Mucosa of descending colon (tissue), 3 donors: ENCODE measurements at regions not wholly inside any gene's neighbourhood (a gene's known extent, or its start where the extent isn't known, plus 50 kb on each side); places are given as distances from the start of the nearest gene placed in this dataset.

Experiments used
- ATAC-seq: fragments of 200-7000 bp; cut with Tn5 transposase; one replicate; pipeline ENCODE4 v1.9.1; 2020; ENCODE audit warnings: mild to moderate bottlenecking, moderate library complexity
- DNase-seq, 3 donors: peaks; one replicate each; pipeline ENCODE4 v3.0.0-alpha.2; 2020
- H3K36me3 ChIP-seq: fragments of 200-600 bp; one replicate; pipeline ENCODE4 v1.8.0; 2021; ENCODE audit warnings: low read depth, mild to moderate bottlenecking
- H3K4me1 ChIP-seq: fragments of 200-600 bp; one replicate; pipeline ENCODE4 v1.8.0; 2021; ENCODE audit warnings: low read depth, mild to moderate bottlenecking
- H3K4me3 ChIP-seq: fragments of 200-600 bp; one replicate; pipeline ENCODE4 v1.8.0; 2021; ENCODE audit warnings: mild to moderate bottlenecking
- H3K9me3 ChIP-seq: fragments of 200-600 bp; one replicate; pipeline ENCODE4 v1.8.0; 2021; ENCODE audit warnings: mild to moderate bottlenecking
- CTCF ChIP-seq: fragments of 200-600 bp; IDR thresholded peaks from one replicate; pipeline ENCODE4 v1.8.0; 2022; ENCODE audit warnings: antibody characterized with exemption, mild to moderate bottlenecking
- intact Hi-C, 2 donors: fragments of 100-400 bp; cut with DNase I in 1 of 2; cut with micrococcal nuclease in 1 of 2; formaldehyde crosslinking; loops; one replicate each; pipeline versions ENCODE4 v1.11.0 to v1.11.1; 2022; cut with DNase I, micrococcal nuclease
- donor health status: DM: no; HTN: no; CAD: no; lungs with moderate emphysema.
- donor health status: DM: no; HTN: no; CAD: no.
- donor health status: DM: no; HTN: yes; CAD: no.

GRCh38 chr5:84605241-84605640 lies 220.6 kb upstream of the EDIL3 start:
- no peaks in the 10 kb centered on the region for H3K4me1 ChIP-seq

GRCh38 chr5:84603568-84604185 lies 219.0 kb upstream of the EDIL3 start:
- intact Hi-C loops: no loop called here
- no peak for TF ChIP-seq CTCF
- no peak overlapping the region for H3K4me3 ChIP-seq
- ATAC-seq: no peak
- no peak for DNase-seq
- H3K4me1 ChIP-seq: no peaks in the 10 kb centered on the region
- no peaks in the 10 kb centered on the region for H3K36me3 ChIP-seq
- no peaks in the 10 kb centered on the region for H3K9me3 ChIP-seq

More at GRCh38 chr5:84605241-84605640, 220.6 kb upstream of the EDIL3 start:
- TF ChIP-seq CTCF: no peak
- no peak overlapping the region for H3K4me3 ChIP-seq
- intact Hi-C loops: no loop called here
- H3K36me3 ChIP-seq: no peaks in the 10 kb centered on the region
- no peak for DNase-seq
- no peak for ATAC-seq
- no peaks in the 10 kb centered on the region for H3K9me3 ChIP-seq

- ATAC-seq: no peak
- no peak for TF ChIP-seq CTCF
Observed at GRCh38 chr5:84602371-84602771, 217.7 kb upstream of the EDIL3 start.

GRCh38 chr5:84599964-84600363 lies 215.3 kb upstream of the EDIL3 start:
- Histone ChIP-seq H3K4me3 (no peak overlapping the region), H3K36me3 (no peaks in the 10 kb centered on the region), H3K9me3 (no peaks in the 10 kb centered on the region), H3K4me1 (no peaks in the 10 kb centered on the region)
- intact Hi-C loops: no loop called here
- TF ChIP-seq CTCF: no peak
- no peak for ATAC-seq
- no peak for DNase-seq

More at GRCh38 chr5:84602371-84602771, 217.7 kb upstream of the EDIL3 start:
- Histone ChIP-seq H3K36me3 (no peaks in the 10 kb centered on the region), H3K4me1 (no peaks in the 10 kb centered on the region), H3K4me3 (no peak overlapping the region), H3K9me3 (no peaks in the 10 kb centered on the region)
- intact Hi-C loops: no loop called here
- no peak for DNase-seq

GRCh38 chr5:84597904-84598303 lies 213.2 kb upstream of the EDIL3 start:
- no peak for TF ChIP-seq CTCF
- ATAC-seq (no peak), DNase-seq (no peak)
- intact Hi-C loops: no loop called here
- H3K4me3 ChIP-seq: no peak overlapping the region
- H3K9me3 ChIP-seq: no peaks in the 10 kb centered on the region
- H3K4me1 ChIP-seq: no peaks in the 10 kb centered on the region
- H3K36me3 ChIP-seq: no peaks in the 10 kb centered on the region

GRCh38 chr5:84590629-84591028 lies 205.9 kb upstream of the EDIL3 start:
- TF ChIP-seq CTCF: no peak
- no peak for ATAC-seq
- H3K4me3 ChIP-seq: no peak overlapping the region
- no peaks in the 10 kb centered on the region for H3K4me1 ChIP-seq
- no peaks in the 10 kb centered on the region for H3K9me3 ChIP-seq
- DNase-seq: no peak
- intact Hi-C loops: no loop called here
- no peaks in the 10 kb centered on the region for H3K36me3 ChIP-seq
